H9 (cell line): ENCODE measurements at regions not wholly inside any gene's neighbourhood (a gene's known extent, or its start where the extent isn't known, plus 50 kb on each side); places are given as distances from the start of the nearest gene placed in this dataset.

Experiments
- DNase-seq: peaks from one replicate; pipeline ENCODE4 v3.0.0-alpha.2; 2017
- H2AFZ ChIP-seq: one replicate; pipeline ENCODE4 v1.6.1; 2013; ENCODE audit warnings: mild to moderate bottlenecking, low read length, control low read depth, moderate library complexity
- H2AK5ac ChIP-seq: 2 replicates; pipeline ENCODE4 v1.6.1; 2013; ENCODE audit warnings: low read length, control low read depth, mixed read lengths; ENCODE audit not compliant: insufficient read length
- H2BK120ac ChIP-seq: one replicate; pipeline ENCODE4 v1.6.1; 2013; ENCODE audit warnings: low read depth, mild to moderate bottlenecking, low read length, control low read depth, inconsistent platforms; ENCODE audit not compliant: poor library complexity, severe bottlenecking
- H2BK12ac ChIP-seq: 2 replicates; pipeline ENCODE4 v1.6.1; 2013; ENCODE audit warnings: low read length, control low read depth, mixed read lengths, low read depth; ENCODE audit not compliant: insufficient read length
- H2BK15ac ChIP-seq: 2 replicates; pipeline ENCODE4 v1.6.1; 2013; ENCODE audit warnings: low read depth, low read length, control low read depth
- H2BK20ac ChIP-seq: one replicate; pipeline ENCODE4 v1.6.1; 2013; ENCODE audit warnings: low read depth, mild to moderate bottlenecking, low read length, control low read depth, inconsistent platforms; ENCODE audit not compliant: poor library complexity, severe bottlenecking
- H2BK5ac ChIP-seq: 2 replicates; pipeline ENCODE4 v1.6.1; 2013; ENCODE audit warnings: low read length, control low read depth, mixed read lengths; ENCODE audit not compliant: insufficient read length
- H3K14ac ChIP-seq: 2 replicates; pipeline ENCODE4 v1.6.1; 2013; ENCODE audit warnings: low read length, control low read depth; ENCODE audit not compliant: insufficient read depth
- H3K18ac ChIP-seq: 2 replicates; pipeline ENCODE4 v1.6.1; 2013; ENCODE audit warnings: low read depth, mild to moderate bottlenecking, mixed read lengths, low read length, control low read depth; ENCODE audit not compliant: insufficient read length
- H3K23ac ChIP-seq: 2 replicates; pipeline ENCODE4 v1.6.1; 2013; ENCODE audit warnings: low read length, control low read depth, mixed read lengths, low read depth; ENCODE audit not compliant: insufficient read length
- H3K23me2 ChIP-seq: 2 replicates; pipeline ENCODE4 v1.6.1; 2013; ENCODE audit warnings: low read depth, mild to moderate bottlenecking, mixed read lengths, low read length, control low read depth; ENCODE audit not compliant: insufficient read length, poor library complexity, severe bottlenecking
- H3K27ac ChIP-seq: 2 replicates; pipeline ENCODE4 v1.5.1; 2013; ENCODE audit warnings: low read length, control low read depth, mixed read lengths, low read depth; ENCODE audit not compliant: insufficient read length
- H3K27me3 ChIP-seq: 2 replicates; pipeline ENCODE4 v1.6.1; 2013; ENCODE audit warnings: low read length, control low read depth, inconsistent platforms; ENCODE audit not compliant: insufficient read depth
- H3K4ac ChIP-seq: 2 replicates; pipeline ENCODE4 v1.6.1; 2013; ENCODE audit warnings: low read depth, mild to moderate bottlenecking, control low read depth, inconsistent platforms, low read length, moderate library complexity
- H3K4me1 ChIP-seq: 2 replicates; pipeline ENCODE4 v1.6.1; 2013; ENCODE audit warnings: low read length, control low read depth, inconsistent platforms; ENCODE audit not compliant: insufficient read depth
- H3K4me2 ChIP-seq: 2 replicates; pipeline ENCODE4 v1.6.1; 2013; ENCODE audit warnings: low read length, control low read depth, mixed read lengths; ENCODE audit not compliant: insufficient read length, insufficient read depth
- H3K56ac ChIP-seq: 2 replicates; pipeline ENCODE4 v1.6.1; 2013; ENCODE audit warnings: low read depth, mild to moderate bottlenecking, mixed read lengths, low read length, control low read depth; ENCODE audit not compliant: insufficient read length
- H3K79me1 ChIP-seq: 2 replicates; pipeline ENCODE4 v1.6.1; 2013; ENCODE audit warnings: low read depth, mild to moderate bottlenecking, moderate library complexity, low read length, control low read depth, inconsistent platforms; ENCODE audit not compliant: insufficient read depth, poor library complexity, severe bottlenecking
- H3K79me2 ChIP-seq: 2 replicates; pipeline ENCODE4 v1.6.1; 2013; ENCODE audit warnings: low read length, control low read depth, inconsistent platforms; ENCODE audit not compliant: insufficient read depth
- H3K9ac ChIP-seq: 2 replicates; pipeline ENCODE4 v1.6.1; 2013; ENCODE audit warnings: low read length, control low read depth, mixed read lengths; ENCODE audit not compliant: insufficient read length; ENCODE audit errors: extremely low read depth
- H3K9me3 ChIP-seq: one replicate; pipeline ENCODE4 v1.6.1; 2013; ENCODE audit warnings: low read depth, low read length, inconsistent platforms; ENCODE audit not compliant: control insufficient read depth
- H3T11ph ChIP-seq: one replicate; pipeline ENCODE4 v1.6.1; 2013; ENCODE audit warnings: mild to moderate bottlenecking, low read length, control low read depth, inconsistent platforms
- H4K20me1 ChIP-seq: one replicate; pipeline ENCODE4 v1.6.1; 2013; ENCODE audit not compliant: control insufficient read depth, insufficient read length, insufficient read depth
- H4K5ac ChIP-seq: 2 replicates; pipeline ENCODE4 v1.6.1; 2013; ENCODE audit warnings: low read depth, mild to moderate bottlenecking, mixed read lengths, low read length, control low read depth; ENCODE audit not compliant: insufficient read length
- H4K8ac ChIP-seq: replicated peaks from 2 replicates; pipeline ENCODE4 v1.6.1; 2013; ENCODE audit warnings: low read length, control low read depth, mixed read lengths, low read depth; ENCODE audit not compliant: insufficient read length
- H4K91ac ChIP-seq: 2 replicates; pipeline ENCODE4 v1.6.1; 2013; ENCODE audit warnings: low read depth, mild to moderate bottlenecking, moderate library complexity, mixed read lengths, low read length, control low read depth; ENCODE audit not compliant: insufficient read length
- H3K27ac Mint-ChIP-seq, 3 experiments: 2 replicates in 2 of 3; 3 replicates in 1 of 3; pipeline ENCODE4 v1.8.0; 2020 to 2021; ENCODE audit warnings: mixed read lengths in 3 of 3, mild to moderate bottlenecking in 1 of 3, moderate library complexity in 1 of 3
- H3K27me3 Mint-ChIP-seq: 2 replicates; pipeline ENCODE4 v1.8.0; 2021; ENCODE audit warnings: low read depth, mild to moderate bottlenecking, moderate library complexity, mixed read lengths
- H3K36me3 Mint-ChIP-seq, 3 experiments: 2 replicates in 2 of 3; 3 replicates in 1 of 3; pipeline ENCODE4 v1.8.0; 2020 to 2021; ENCODE audit warnings: low read depth in 3 of 3, mixed read lengths in 3 of 3; ENCODE audit not compliant: insufficient read depth in 1 of 3
- H3K4me1 Mint-ChIP-seq, 2 experiments: 2 replicates each; pipeline ENCODE4 v1.8.0; 2020; ENCODE audit warnings: mixed read lengths in 2 of 2
- H3K4me3 Mint-ChIP-seq, 2 experiments: 2 replicates in 1 of 2; 3 replicates in 1 of 2; pipeline ENCODE4 v1.8.0; 2020 to 2021; ENCODE audit warnings: mild to moderate bottlenecking in 2 of 2, mixed read lengths in 2 of 2, moderate library complexity in 1 of 2
- H3K9me3 Mint-ChIP-seq, 2 experiments: 2 replicates in 1 of 2; 3 replicates in 1 of 2; pipeline ENCODE4 v1.8.0; 2020; ENCODE audit warnings: mild to moderate bottlenecking in 2 of 2, mixed read lengths in 2 of 2, moderate library complexity in 1 of 2
- WGBS: extraction: QIAGEN DNeasy Blood & Tissue Kit; methylation state at CpG from one replicate; pipeline ENCODE4 v1.1.7; 2013; ENCODE audit warnings: missing lambda C conversion rate, low lambda C conversion rate, mixed read lengths; ENCODE audit not compliant: insufficient read length; ENCODE audit errors: extremely low coverage; 5-methylcytosine and 5-hydroxymethylcytosine counted together
- TF ChIP-seq, protein P1 (sequence below): fragments of 200-600 bp; sonication (generic); conservative IDR thresholded peaks from 3 replicates; pipeline ENCODE4 v1.8.0; 2021; ENCODE audit warnings: antibody characterized with exemption, mild to moderate bottlenecking

DNA sequence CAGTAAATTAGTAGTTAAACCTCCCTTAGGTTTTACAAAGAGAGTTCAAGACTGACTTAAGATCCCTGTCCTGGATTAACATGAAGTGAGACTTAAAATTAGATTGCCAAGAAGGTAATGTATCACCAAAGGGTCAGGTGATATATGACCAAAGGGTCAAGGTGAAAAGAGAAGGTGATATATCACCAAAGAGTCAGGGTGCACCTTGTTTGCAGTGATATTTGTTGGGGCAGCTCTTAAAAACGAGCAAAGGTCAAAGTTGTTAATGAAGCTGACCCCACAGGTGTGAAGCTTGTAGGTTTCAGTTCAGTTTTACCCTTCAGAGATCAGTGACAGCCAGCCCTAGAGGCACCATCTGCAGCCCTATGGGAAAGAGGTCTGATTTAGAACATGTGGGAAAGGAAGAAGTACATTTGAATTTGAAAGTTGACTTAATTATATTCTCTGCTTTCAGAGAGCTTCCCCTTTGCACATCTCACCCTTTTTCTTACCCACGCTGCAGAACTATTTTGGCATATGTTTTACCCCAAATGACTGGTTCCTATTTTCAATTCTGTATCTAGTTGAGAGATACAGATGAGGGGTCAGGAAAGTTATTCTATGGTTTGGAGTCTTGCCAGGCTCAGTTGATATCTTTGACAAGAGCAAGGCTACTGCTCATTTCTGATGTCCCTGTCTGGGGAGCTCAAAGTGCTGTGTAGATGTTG, 170.8 kb downstream of the S1PR1 start:
- Mint-ChIP-seq H3K4me1 (peaks cover 4% of the 10 kb centered on the region in 2 experiments; a peak in 2 of 4 replicates), H3K9me3 (no peaks in the 10 kb centered on the region), H3K27ac (no peak overlapping the region), H3K4me3 (no peak overlapping the region), H3K27me3 (no peaks in the 10 kb centered on the region), H3K36me3 (no peaks in the 10 kb centered on the region)
- no peak overlapping the region for H2BK5ac ChIP-seq
- H3K79me1 ChIP-seq, result no peaks in the 10 kb centered on the region
- no peak overlapping the region for H3K23ac ChIP-seq
- no peak overlapping the region for H3K9ac ChIP-seq
- WGBS, result no CpG with 5 or more reads among the region's 2 CpGs
- no peaks in the 10 kb centered on the region for H3K9me3 ChIP-seq
- H2BK12ac ChIP-seq, result no peak overlapping the region
- no peak overlapping the region for H3K4ac ChIP-seq
- TF ChIP-seq, protein P1, sequence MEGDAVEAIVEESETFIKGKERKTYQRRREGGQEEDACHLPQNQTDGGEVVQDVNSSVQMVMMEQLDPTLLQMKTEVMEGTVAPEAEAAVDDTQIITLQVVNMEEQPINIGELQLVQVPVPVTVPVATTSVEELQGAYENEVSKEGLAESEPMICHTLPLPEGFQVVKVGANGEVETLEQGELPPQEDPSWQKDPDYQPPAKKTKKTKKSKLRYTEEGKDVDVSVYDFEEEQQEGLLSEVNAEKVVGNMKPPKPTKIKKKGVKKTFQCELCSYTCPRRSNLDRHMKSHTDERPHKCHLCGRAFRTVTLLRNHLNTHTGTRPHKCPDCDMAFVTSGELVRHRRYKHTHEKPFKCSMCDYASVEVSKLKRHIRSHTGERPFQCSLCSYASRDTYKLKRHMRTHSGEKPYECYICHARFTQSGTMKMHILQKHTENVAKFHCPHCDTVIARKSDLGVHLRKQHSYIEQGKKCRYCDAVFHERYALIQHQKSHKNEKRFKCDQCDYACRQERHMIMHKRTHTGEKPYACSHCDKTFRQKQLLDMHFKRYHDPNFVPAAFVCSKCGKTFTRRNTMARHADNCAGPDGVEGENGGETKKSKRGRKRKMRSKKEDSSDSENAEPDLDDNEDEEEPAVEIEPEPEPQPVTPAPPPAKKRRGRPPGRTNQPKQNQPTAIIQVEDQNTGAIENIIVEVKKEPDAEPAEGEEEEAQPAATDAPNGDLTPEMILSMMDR, result no peak
- H3T11ph ChIP-seq, result no peak overlapping the region
- H3K79me2 ChIP-seq, result no peaks in the 10 kb centered on the region
- H4K20me1 ChIP-seq, result no peaks in the 10 kb centered on the region
- H2BK120ac ChIP-seq, result no peak overlapping the region
- H3K14ac ChIP-seq, result no peak overlapping the region
- H4K5ac ChIP-seq, result no peak overlapping the region
- no peak overlapping the region for H4K8ac ChIP-seq
- H3K27ac ChIP-seq, result no peak overlapping the region
- no peak overlapping the region for H3K4me2 ChIP-seq
- H3K4me1 ChIP-seq, result no peaks in the 10 kb centered on the region
- no peak overlapping the region for H2BK15ac ChIP-seq
- DNase-seq, result no peak
- no peaks in the 10 kb centered on the region for H3K27me3 ChIP-seq
- no peak overlapping the region for H3K56ac ChIP-seq
- H3K18ac ChIP-seq, result no peak overlapping the region
- no peak overlapping the region for H2AFZ ChIP-seq
- no peak overlapping the region for H4K91ac ChIP-seq
- no peaks in the 10 kb centered on the region for H3K23me2 ChIP-seq
- H2AK5ac ChIP-seq, result no peak overlapping the region
- H2BK20ac ChIP-seq, result no peak overlapping the region
